Mesothelial cell of epicardium (in vitro differentiated cells): ENCODE measurements at regions not wholly inside any gene's neighbourhood (a gene's known extent, or its start where the extent isn't known, plus 50 kb on each side); places are given as distances from the start of the nearest gene placed in this dataset.
"Not testable (repeated sequence)": the region's sequence is repeated elsewhere in the genome, so short reads cannot be mapped to it uniquely, and the experiment has no call there.

Experiments used
- DNase-seq, 2 experiments: peaks; one replicate each; pipeline ENCODE4 v3.0.0; 2021; ENCODE audit warnings: low spot score in 2 of 2; ENCODE audit not compliant: unreplicated experiment in 2 of 2
- H3K27ac Mint-ChIP-seq: 2 replicates; pipeline ENCODE4 v1.8.0; 2021; ENCODE audit warnings: mixed read lengths
- H3K27me3 Mint-ChIP-seq: 2 replicates; pipeline ENCODE4 v1.8.0; 2021; ENCODE audit warnings: low read depth, mixed read lengths
- H3K36me3 Mint-ChIP-seq: 2 replicates; pipeline ENCODE4 v1.8.0; 2021; ENCODE audit warnings: mixed read lengths
- H3K4me1 Mint-ChIP-seq: 2 replicates; pipeline ENCODE4 v1.8.0; 2021; ENCODE audit warnings: mixed read lengths
- H3K4me3 Mint-ChIP-seq: 2 replicates; pipeline ENCODE4 v1.8.0; 2021; ENCODE audit warnings: mild to moderate bottlenecking, moderate library complexity, mixed read lengths
- H3K9me3 Mint-ChIP-seq: 2 replicates; pipeline ENCODE4 v1.8.0; 2021; ENCODE audit warnings: mixed read lengths
- TF ChIP-seq, protein P1 (sequence below): fragments of 200-600 bp; sonication (generic); IDR thresholded peaks from one replicate; pipeline ENCODE4 v1.5.0; 2021; ENCODE audit warnings: antibody characterized with exemption; ENCODE audit not compliant: unreplicated experiment

DNA sequence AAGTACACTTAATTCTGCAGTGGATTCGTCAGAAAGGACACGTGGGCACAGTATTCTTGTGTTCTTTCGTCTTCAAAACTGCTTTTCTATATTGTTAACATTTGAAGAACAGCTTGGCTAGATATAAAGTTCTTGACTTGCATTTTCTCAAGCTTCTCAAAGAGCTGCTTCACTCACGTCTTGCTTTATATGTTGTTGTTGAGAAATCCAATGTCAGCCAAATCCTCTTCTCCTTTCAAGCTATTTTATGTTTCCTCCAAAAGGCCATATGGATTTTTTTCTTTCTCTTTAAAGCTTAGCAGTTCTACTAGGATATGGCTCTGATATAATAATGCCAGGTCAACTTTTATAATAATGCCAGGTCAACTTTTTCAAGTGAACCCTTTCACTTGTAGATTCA lies 65.5 kb upstream of the CYP1B1 start:
- H3K27me3 Mint-ChIP-seq: no peaks in the 10 kb centered on the region
- peaks cover 16% of the 10 kb centered on the region for H3K36me3 Mint-ChIP-seq
- no peak overlapping the region for H3K27ac Mint-ChIP-seq
- no peak overlapping the region for H3K4me3 Mint-ChIP-seq
- H3K4me1 Mint-ChIP-seq: peaks cover 4% of the 10 kb centered on the region
- no peak for DNase-seq
- peaks cover 5% of the 10 kb centered on the region for H3K9me3 Mint-ChIP-seq
- TF ChIP-seq, protein P1, sequence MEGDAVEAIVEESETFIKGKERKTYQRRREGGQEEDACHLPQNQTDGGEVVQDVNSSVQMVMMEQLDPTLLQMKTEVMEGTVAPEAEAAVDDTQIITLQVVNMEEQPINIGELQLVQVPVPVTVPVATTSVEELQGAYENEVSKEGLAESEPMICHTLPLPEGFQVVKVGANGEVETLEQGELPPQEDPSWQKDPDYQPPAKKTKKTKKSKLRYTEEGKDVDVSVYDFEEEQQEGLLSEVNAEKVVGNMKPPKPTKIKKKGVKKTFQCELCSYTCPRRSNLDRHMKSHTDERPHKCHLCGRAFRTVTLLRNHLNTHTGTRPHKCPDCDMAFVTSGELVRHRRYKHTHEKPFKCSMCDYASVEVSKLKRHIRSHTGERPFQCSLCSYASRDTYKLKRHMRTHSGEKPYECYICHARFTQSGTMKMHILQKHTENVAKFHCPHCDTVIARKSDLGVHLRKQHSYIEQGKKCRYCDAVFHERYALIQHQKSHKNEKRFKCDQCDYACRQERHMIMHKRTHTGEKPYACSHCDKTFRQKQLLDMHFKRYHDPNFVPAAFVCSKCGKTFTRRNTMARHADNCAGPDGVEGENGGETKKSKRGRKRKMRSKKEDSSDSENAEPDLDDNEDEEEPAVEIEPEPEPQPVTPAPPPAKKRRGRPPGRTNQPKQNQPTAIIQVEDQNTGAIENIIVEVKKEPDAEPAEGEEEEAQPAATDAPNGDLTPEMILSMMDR: no peak

DNA sequence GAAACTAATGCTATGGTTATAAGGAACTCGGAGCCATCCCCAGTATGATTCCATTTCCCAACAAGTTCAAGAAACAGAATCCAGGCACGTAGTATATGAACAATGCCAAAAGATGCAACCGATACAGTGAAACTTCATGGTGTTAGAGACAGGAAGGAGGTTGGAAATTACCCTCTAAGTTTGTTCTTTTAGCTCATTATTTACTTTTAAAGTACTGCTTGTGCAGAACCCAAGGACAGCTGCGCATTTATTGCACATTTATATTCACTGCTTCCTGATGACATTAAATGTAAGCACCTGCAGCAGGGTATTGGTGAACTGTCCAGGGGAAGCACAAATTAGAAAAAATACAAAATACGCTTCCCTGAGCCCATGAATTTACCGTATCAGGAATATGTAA lies 63.0 kb upstream of the CYP1B1 start:
- Mint-ChIP-seq H3K36me3 (peaks cover 33% of the 10 kb centered on the region), H3K27me3 (no peaks in the 10 kb centered on the region), H3K4me3 (no peak overlapping the region), H3K9me3 (peaks cover 19% of the 10 kb centered on the region), H3K27ac (no peak overlapping the region), H3K4me1 (no peaks in the 10 kb centered on the region)
- DNase-seq: no peak
- TF ChIP-seq, protein P1: no peak

DNA sequence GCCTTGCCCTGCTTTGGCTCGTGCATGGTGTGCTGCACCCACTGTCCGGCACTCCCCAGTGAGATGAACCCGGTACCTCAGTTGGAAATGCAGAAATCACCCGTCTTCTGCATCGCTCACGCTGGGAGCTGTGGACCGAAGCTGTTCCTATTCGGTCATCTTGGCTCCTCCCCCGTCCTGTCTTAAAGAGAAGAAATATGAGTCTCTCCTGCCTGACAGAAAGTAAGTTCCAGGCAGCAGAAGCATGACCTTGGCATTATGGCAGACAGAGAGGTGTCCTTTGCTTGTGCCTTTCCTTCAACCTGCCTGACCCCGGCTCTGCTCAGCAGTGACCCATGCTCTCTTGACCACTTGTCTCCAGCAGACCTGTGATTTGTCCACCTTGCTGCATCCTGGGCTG lies 62.5 kb upstream of the CYP1B1 start:
- Mint-ChIP-seq H3K9me3 (peaks cover 19% of the 10 kb centered on the region), H3K4me3 (no peak overlapping the region), H3K4me1 (no peaks in the 10 kb centered on the region)

DNA sequence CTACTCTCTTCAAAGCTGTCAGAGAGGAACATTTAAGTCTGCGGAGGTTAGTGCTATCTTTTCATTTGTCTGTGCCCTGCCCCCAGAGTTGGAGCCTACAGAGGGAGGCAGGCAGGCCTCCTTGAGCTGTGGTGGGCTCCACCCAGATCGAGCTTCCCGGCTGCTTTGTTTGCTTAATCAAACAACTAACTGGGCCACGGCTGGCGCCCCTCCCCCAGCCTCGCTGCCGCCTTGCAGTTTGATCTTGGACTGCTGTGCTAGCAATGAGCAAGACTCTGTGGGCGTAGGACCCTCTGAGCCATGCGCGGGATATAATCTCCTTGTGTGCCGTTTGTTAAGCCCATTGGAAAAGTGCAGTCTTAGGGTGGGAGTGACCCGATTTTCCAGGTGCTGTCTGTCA lies 62.0 kb upstream of the CYP1B1 start:
- H3K9me3 Mint-ChIP-seq: peaks cover 19% of the 10 kb centered on the region
- not testable (repeated sequence) for H3K27ac Mint-ChIP-seq, H3K4me1 Mint-ChIP-seq, H3K4me3 Mint-ChIP-seq, H3K27me3 Mint-ChIP-seq, DNase-seq
- H3K36me3 Mint-ChIP-seq: peaks cover 31% of the 10 kb centered on the region

More for the DNA sequence above, 62.5 kb upstream of the CYP1B1 start:
- DNase-seq: no peak
- H3K27me3 Mint-ChIP-seq: no peaks in the 10 kb centered on the region
- H3K27ac Mint-ChIP-seq: no peak overlapping the region
- TF ChIP-seq, protein P1: no peak
- H3K36me3 Mint-ChIP-seq: peaks cover 33% of the 10 kb centered on the region

DNA sequence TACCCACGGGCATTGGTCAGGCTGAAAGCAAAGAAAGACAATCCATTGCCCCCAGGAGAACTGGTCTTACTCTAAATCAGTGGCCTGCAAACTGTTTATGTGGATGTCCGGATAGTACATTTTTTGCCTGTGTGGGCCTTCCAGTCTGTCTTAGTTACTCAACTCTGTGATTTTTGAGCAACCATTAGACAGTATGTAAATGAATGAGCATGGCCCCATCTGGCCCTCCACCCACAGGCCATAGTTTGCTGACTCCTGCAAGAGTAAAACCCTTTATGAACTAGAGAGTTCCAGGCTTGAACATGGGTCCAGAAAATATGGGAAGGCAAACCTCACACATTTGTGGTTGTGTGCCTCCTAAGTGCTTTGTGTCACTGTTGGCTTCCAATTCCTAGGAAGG lies 55.7 kb upstream of the CYP1B1 start:
- TF ChIP-seq, protein P1: no peak
- H3K36me3 Mint-ChIP-seq: peaks cover 35% of the 10 kb centered on the region
- no peaks in the 10 kb centered on the region for H3K27me3 Mint-ChIP-seq
- no peak overlapping the region for H3K27ac Mint-ChIP-seq
- H3K4me1 Mint-ChIP-seq: peaks cover 2% of the 10 kb centered on the region
- no peak for DNase-seq
- H3K4me3 Mint-ChIP-seq: no peak overlapping the region
- H3K9me3 Mint-ChIP-seq: peaks cover 26% of the 10 kb centered on the region

DNA sequence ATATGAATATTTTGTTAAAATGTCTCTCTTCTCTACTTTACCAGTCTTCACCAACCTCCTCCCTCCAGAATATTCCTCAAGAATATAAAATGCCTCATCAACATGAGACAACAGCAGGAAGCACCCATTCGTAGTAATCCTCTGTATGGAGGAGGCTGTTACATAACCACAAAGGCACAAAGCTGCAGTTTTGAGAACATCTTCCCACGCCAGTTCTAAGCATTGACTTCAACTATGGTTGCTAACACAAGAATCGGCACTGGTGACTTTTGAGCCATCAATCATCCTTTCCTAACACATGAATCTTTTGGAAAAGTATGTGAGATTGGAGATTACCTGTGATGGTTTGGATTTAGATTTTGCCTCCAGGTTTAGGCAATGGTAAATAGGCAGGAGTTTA lies 54.9 kb upstream of the CYP1B1 start:
- TF ChIP-seq, protein P1: no peak
- H3K27ac Mint-ChIP-seq: no peak overlapping the region
- peaks cover 34% of the 10 kb centered on the region for H3K36me3 Mint-ChIP-seq
- H3K4me3 Mint-ChIP-seq: no peak overlapping the region
- peaks cover 3% of the 10 kb centered on the region for H3K4me1 Mint-ChIP-seq
- H3K9me3 Mint-ChIP-seq: peaks cover 24% of the 10 kb centered on the region
- H3K27me3 Mint-ChIP-seq: no peaks in the 10 kb centered on the region
- DNase-seq: no peak
